ENCODE measurements at regions not wholly inside any gene's neighbourhood (a gene's known extent, or its start where the extent isn't known, plus 50 kb on each side); places are given as distances from the start of the nearest gene placed in this dataset.

GRCh38 chr22:47369431-47370015 lies 607.1 kb downstream of the TBC1D22A start:
- H3K27ac ChIP-seq (ENCODE audit: poor library complexity, severe bottlenecking), result no peak overlapping the region
- H3K4me1 ChIP-seq (ENCODE audit: insufficient read depth, poor library complexity, severe bottlenecking), result no peaks in the 10 kb centered on the region
- no peak for TF ChIP-seq CTCF (IDR thresholded peaks at IDR 0.05; ENCODE audit: poor library complexity, severe bottlenecking)
- H3K4me3 ChIP-seq (ENCODE audit: severe bottlenecking), result no peak overlapping the region
- no peaks in the 10 kb centered on the region for H3K27me3 ChIP-seq (ENCODE audit: insufficient read depth, poor library complexity, severe bottlenecking)
- ATAC-seq (ENCODE audit: low read depth) (no peak), DNase-seq (ENCODE audit: low spot score) (peak; percentile 16)
- no peaks in the 10 kb centered on the region for H3K9me3 ChIP-seq (ENCODE audit: severe bottlenecking)
- no peaks in the 10 kb centered on the region for H3K36me3 ChIP-seq (ENCODE audit: low read depth)

- DNase-seq (ENCODE audit: low spot score) (peak; percentile 22), ATAC-seq (ENCODE audit: low read depth) (no peak)
- Histone ChIP-seq H3K9me3 (ENCODE audit: severe bottlenecking) (no peaks in the 10 kb centered on the region), H3K36me3 (ENCODE audit: low read depth) (no peaks in the 10 kb centered on the region), H3K4me1 (ENCODE audit: insufficient read depth, poor library complexity, severe bottlenecking) (no peaks in the 10 kb centered on the region), H3K4me3 (ENCODE audit: severe bottlenecking) (no peak overlapping the region), H3K27me3 (ENCODE audit: insufficient read depth, poor library complexity, severe bottlenecking) (no peaks in the 10 kb centered on the region), H3K27ac (ENCODE audit: poor library complexity, severe bottlenecking) (no peak overlapping the region)
- TF ChIP-seq CTCF (IDR thresholded peaks at IDR 0.05; ENCODE audit: poor library complexity, severe bottlenecking), result no peak
Measured at GRCh38 chr22:47369020-47369419, 606.6 kb downstream of the TBC1D22A start.

- Histone ChIP-seq H3K9me3 (ENCODE audit: severe bottlenecking) (no peaks in the 10 kb centered on the region), H3K27me3 (ENCODE audit: insufficient read depth, poor library complexity, severe bottlenecking) (no peaks in the 10 kb centered on the region), H3K4me1 (ENCODE audit: insufficient read depth, poor library complexity, severe bottlenecking) (no peaks in the 10 kb centered on the region), H3K27ac (ENCODE audit: poor library complexity, severe bottlenecking) (no peak overlapping the region), H3K36me3 (ENCODE audit: low read depth) (no peaks in the 10 kb centered on the region), H3K4me3 (ENCODE audit: severe bottlenecking) (no peak overlapping the region)
- peak; percentile 40 for DNase-seq (ENCODE audit: low spot score)
- no peak for TF ChIP-seq CTCF (IDR thresholded peaks at IDR 0.05; ENCODE audit: poor library complexity, severe bottlenecking)
- ATAC-seq (ENCODE audit: low read depth), result no peak
Measured at GRCh38 chr22:47367993-47368945, 605.8 kb downstream of the TBC1D22A start.

GRCh38 chr22:47367107-47367690 lies 604.7 kb downstream of the TBC1D22A start:
- no peaks in the 10 kb centered on the region for H3K4me1 ChIP-seq (ENCODE audit: insufficient read depth, poor library complexity, severe bottlenecking)
- no peaks in the 10 kb centered on the region for H3K36me3 ChIP-seq (ENCODE audit: low read depth)
- H3K27ac ChIP-seq (ENCODE audit: poor library complexity, severe bottlenecking), result no peak overlapping the region
- no peak for TF ChIP-seq CTCF (IDR thresholded peaks at IDR 0.05; ENCODE audit: poor library complexity, severe bottlenecking)
- no peaks in the 10 kb centered on the region for H3K27me3 ChIP-seq (ENCODE audit: insufficient read depth, poor library complexity, severe bottlenecking)
- no peak overlapping the region for H3K4me3 ChIP-seq (ENCODE audit: severe bottlenecking)
- no peak for ATAC-seq (ENCODE audit: low read depth)
- DNase-seq (ENCODE audit: low spot score), result no peak
- no peaks in the 10 kb centered on the region for H3K9me3 ChIP-seq (ENCODE audit: severe bottlenecking)
